Esophagus muscularis mucosa (tissue), 3 donors: ENCODE measurements at regions not wholly inside any gene's neighbourhood (a gene's known extent, or its start where the extent isn't known, plus 50 kb on each side); places are given as distances from the start of the nearest gene placed in this dataset.

Experiments used
- POLR2A ChIP-seq: fragments of 450-650 bp; IDR thresholded peaks from one replicate; pipeline ENCODE4 v1.6.1; 2017; ENCODE audit warnings: antibody characterized with exemption, moderate library complexity, mild to moderate bottlenecking, low read depth
- TF ChIP-seq, protein P1 (sequence below), 3 experiments: fragments of 200-600 bp in 2 of 3; fragments of 450-650 bp in 1 of 3; sonication (generic) in 2 of 3; IDR thresholded peaks; one replicate each; pipeline ENCODE4 v1.5.1; 2017 to 2019; ENCODE audit warnings: antibody characterized with exemption in 3 of 3, mild to moderate bottlenecking in 2 of 3, moderate library complexity in 1 of 3

GRCh38 chr4:44070843-44071242 lies 377.8 kb downstream of the KCTD8 start:
- TF ChIP-seq POLR2A = no peak
- TF ChIP-seq, protein P1, sequence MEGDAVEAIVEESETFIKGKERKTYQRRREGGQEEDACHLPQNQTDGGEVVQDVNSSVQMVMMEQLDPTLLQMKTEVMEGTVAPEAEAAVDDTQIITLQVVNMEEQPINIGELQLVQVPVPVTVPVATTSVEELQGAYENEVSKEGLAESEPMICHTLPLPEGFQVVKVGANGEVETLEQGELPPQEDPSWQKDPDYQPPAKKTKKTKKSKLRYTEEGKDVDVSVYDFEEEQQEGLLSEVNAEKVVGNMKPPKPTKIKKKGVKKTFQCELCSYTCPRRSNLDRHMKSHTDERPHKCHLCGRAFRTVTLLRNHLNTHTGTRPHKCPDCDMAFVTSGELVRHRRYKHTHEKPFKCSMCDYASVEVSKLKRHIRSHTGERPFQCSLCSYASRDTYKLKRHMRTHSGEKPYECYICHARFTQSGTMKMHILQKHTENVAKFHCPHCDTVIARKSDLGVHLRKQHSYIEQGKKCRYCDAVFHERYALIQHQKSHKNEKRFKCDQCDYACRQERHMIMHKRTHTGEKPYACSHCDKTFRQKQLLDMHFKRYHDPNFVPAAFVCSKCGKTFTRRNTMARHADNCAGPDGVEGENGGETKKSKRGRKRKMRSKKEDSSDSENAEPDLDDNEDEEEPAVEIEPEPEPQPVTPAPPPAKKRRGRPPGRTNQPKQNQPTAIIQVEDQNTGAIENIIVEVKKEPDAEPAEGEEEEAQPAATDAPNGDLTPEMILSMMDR (IDR thresholded peaks at IDR 0.05) = no peak
